Endothelial cell (in vitro differentiated cells): ENCODE measurements at regions not wholly inside any gene's neighbourhood (a gene's known extent, or its start where the extent isn't known, plus 50 kb on each side); places are given as distances from the start of the nearest gene placed in this dataset.

Source experiments
- DNase-seq: peaks from one replicate; pipeline ENCODE4 v3.0.0; 2021; ENCODE audit warnings: low spot score
- H3K27ac Mint-ChIP-seq: one replicate; pipeline ENCODE4 v1.8.0; 2021; ENCODE audit warnings: mixed read lengths, inconsistent platforms; ENCODE audit not compliant: unreplicated experiment
- H3K27me3 Mint-ChIP-seq: one replicate; pipeline ENCODE4 v1.8.0; 2021; ENCODE audit warnings: mild to moderate bottlenecking, moderate library complexity, mixed read lengths, inconsistent platforms; ENCODE audit not compliant: unreplicated experiment
- H3K36me3 Mint-ChIP-seq: one replicate; pipeline ENCODE4 v1.8.0; 2021; ENCODE audit warnings: mild to moderate bottlenecking, low read depth, mixed read lengths, inconsistent platforms; ENCODE audit not compliant: unreplicated experiment
- H3K4me1 Mint-ChIP-seq: one replicate; pipeline ENCODE4 v1.8.0; 2021; ENCODE audit warnings: mild to moderate bottlenecking, mixed read lengths, inconsistent platforms; ENCODE audit not compliant: unreplicated experiment
- H3K4me3 Mint-ChIP-seq: one replicate; pipeline ENCODE4 v1.8.0; 2021; ENCODE audit warnings: mild to moderate bottlenecking, mixed read lengths, inconsistent platforms; ENCODE audit not compliant: unreplicated experiment
- H3K9me3 Mint-ChIP-seq: one replicate; pipeline ENCODE4 v1.8.0; 2021; ENCODE audit warnings: mixed read lengths, inconsistent platforms; ENCODE audit not compliant: unreplicated experiment
- TF ChIP-seq, protein P1 (sequence below): fragments of 200-600 bp; sonication (generic); IDR thresholded peaks from one replicate; pipeline ENCODE4 v1.5.0; 2021; ENCODE audit warnings: antibody characterized with exemption; ENCODE audit not compliant: unreplicated experiment

DNA sequence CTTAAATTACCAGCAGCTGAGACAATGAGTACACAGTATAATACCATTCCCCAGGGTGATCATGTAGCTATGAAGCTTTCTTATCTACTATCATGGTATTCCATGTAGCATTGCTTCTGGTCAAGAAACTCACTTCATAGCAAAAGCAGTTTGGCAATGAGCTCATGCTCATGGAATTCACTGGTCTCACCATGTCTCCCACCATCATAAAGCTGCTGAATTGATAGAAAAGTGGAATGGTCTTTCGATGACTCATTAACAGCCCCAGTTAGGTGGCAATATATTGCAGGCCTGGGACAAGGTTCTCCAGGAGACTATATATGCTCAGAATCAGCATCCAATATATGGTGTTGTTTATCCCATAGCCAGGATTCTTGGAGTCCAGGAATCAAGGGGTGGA, 553.7 kb downstream of the FOXG1 start:
- Mint-ChIP-seq H3K4me1 (no peaks in the 10 kb centered on the region), H3K27me3 (no peaks in the 10 kb centered on the region), H3K36me3 (no peaks in the 10 kb centered on the region), H3K27ac (no peak overlapping the region), H3K4me3 (no peak overlapping the region), H3K9me3 (no peaks in the 10 kb centered on the region)
- DNase-seq = no peak
- TF ChIP-seq, protein P1, sequence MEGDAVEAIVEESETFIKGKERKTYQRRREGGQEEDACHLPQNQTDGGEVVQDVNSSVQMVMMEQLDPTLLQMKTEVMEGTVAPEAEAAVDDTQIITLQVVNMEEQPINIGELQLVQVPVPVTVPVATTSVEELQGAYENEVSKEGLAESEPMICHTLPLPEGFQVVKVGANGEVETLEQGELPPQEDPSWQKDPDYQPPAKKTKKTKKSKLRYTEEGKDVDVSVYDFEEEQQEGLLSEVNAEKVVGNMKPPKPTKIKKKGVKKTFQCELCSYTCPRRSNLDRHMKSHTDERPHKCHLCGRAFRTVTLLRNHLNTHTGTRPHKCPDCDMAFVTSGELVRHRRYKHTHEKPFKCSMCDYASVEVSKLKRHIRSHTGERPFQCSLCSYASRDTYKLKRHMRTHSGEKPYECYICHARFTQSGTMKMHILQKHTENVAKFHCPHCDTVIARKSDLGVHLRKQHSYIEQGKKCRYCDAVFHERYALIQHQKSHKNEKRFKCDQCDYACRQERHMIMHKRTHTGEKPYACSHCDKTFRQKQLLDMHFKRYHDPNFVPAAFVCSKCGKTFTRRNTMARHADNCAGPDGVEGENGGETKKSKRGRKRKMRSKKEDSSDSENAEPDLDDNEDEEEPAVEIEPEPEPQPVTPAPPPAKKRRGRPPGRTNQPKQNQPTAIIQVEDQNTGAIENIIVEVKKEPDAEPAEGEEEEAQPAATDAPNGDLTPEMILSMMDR = no peak

DNA sequence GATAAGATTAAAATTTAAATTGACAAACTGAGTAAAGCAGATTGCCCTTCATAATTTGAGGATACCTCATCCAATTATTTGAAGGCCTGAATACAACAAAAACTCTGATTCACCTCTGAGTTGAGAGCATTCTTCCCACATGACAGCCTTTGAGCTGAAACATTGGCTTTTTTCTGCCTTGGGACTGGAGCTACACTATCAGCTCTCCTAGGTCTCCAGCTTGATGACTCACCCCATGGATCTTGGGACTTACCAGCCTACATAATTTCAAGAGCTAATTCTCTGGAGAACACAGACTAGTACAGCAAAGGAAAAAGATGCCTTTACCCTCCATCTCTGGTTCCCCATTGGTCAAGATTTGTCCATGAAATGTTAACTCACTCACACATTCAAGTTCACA, 555.1 kb downstream of the FOXG1 start:
- Mint-ChIP-seq H3K27me3 (no peaks in the 10 kb centered on the region), H3K4me1 (no peaks in the 10 kb centered on the region), H3K36me3 (no peaks in the 10 kb centered on the region), H3K27ac (no peak overlapping the region), H3K4me3 (no peak overlapping the region), H3K9me3 (no peaks in the 10 kb centered on the region)
- no peak for DNase-seq
- TF ChIP-seq, protein P1 = no peak

DNA sequence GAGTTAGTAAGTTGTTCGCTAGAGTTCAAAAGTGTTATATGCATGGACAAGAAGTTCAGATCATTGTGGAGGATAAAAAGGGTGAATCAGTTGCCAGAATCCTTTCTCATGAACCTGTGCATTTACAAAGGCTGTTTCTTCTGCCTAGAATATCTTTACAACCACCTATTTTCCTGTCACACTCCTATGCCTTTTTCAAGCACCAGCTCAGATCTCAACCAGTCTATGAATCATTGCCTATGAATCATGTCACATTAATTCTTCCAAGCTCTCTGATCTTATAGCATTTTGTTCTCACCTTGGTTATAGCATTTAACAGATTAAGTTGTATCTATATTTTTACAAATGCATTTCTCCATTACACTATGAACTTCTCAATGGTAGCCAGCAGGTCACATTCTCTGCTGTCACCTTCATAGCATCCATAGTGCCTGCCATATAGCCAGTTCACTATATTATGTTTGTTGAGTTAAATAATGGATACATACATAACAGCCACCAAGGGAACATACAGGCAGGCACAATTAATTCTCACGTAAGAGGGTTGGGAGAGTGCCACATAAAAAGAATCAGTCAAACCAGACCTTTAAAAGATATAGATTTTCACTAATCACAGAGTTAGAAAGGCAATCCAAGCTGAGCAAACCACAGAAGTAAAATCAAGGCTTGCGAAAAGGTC, 573.0 kb downstream of the FOXG1 start:
- no peak overlapping the region for H3K4me3 Mint-ChIP-seq
- no peaks in the 10 kb centered on the region for H3K36me3 Mint-ChIP-seq
- H3K4me1 Mint-ChIP-seq = no peaks in the 10 kb centered on the region
- TF ChIP-seq, protein P1 = no peak
- H3K27ac Mint-ChIP-seq = no peak overlapping the region
- no peaks in the 10 kb centered on the region for H3K9me3 Mint-ChIP-seq
- DNase-seq = no peak
- no peaks in the 10 kb centered on the region for H3K27me3 Mint-ChIP-seq

DNA sequence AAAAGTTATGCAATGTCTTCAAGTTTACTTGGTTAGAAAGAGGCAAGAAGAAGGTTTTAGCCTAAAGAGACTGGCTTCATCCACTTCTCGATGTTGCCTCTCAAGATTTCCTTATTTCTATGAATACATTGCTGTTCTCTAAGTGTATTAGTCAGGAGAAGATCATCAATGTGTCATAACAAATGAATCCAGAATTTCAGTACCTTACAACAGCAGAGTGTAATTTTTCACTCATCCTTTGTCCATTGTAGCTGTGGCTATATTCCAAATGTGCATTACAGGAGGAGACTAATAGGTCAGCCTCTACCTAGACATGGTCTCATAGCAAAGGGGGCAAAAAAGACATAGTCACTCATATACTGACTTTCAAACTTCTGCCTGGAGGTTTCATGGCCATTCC, 579.1 kb downstream of the PRKD1 start:
- Mint-ChIP-seq H3K4me1 (no peaks in the 10 kb centered on the region), H3K27me3 (no peaks in the 10 kb centered on the region), H3K27ac (no peak overlapping the region), H3K9me3 (no peaks in the 10 kb centered on the region), H3K4me3 (no peak overlapping the region), H3K36me3 (no peaks in the 10 kb centered on the region)
- TF ChIP-seq, protein P1 = no peak
- no peak for DNase-seq

DNA sequence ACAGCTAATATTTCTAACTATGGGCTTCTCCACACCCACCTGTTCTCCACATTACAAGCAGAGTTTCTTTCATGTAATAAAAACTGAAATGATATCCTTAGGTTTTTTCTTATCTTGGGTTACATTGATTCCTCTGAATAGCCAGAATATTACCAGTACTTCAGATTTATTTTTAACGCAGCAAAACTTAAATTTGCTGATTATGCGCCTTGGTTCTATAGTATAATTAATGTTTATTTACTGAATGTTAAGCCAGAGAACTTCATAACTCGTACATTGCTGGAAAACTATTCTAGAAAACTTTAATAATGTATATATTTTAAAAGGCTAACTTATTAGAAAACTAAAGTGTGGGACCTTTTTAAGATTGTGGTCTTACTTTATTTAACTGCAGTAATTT, 577.2 kb downstream of the PRKD1 start:
- Mint-ChIP-seq H3K4me3 (no peak overlapping the region), H3K27ac (no peak overlapping the region), H3K4me1 (no peaks in the 10 kb centered on the region), H3K27me3 (no peaks in the 10 kb centered on the region), H3K9me3 (no peaks in the 10 kb centered on the region), H3K36me3 (no peaks in the 10 kb centered on the region)
- no peak for DNase-seq
- TF ChIP-seq, protein P1 = no peak
